ENCODE measurements at regions not wholly inside any gene's neighbourhood (a gene's known extent, or its start where the extent isn't known, plus 50 kb on each side); places are given as distances from the start of the nearest gene placed in this dataset.

DNA sequence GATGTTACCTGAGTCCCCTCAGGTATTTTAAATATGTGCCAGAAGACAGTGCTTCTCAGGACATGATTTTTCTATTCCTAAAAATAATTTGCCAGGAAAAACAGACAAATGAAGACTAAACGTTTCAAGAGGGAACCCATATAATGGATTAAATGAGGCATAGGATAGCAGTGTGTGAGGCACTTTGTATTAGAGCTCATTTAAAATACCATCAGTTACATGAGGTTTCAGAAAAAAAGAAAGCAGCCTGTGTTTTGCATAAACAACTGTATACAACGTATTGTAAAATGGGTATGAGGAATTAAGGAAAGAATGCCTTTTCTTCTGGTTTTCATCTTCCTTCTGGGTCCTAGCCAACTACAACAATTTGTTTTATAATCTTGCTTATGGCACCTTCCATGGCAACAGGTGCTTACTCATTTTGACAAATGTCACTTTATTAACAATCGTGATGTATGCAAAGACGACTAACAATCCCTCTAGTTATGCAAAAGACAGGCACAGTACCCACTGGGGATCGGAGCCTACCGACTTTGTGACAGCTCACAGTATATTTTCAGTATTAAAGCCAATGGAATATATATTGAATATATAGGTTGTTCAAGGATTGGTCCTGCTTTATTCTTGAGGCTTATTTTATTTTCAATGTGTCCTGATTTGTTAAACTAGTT lies 231.6 kb upstream of the ZNF717 start:
- TF ChIP-seq EZH2phosphoT487 (IDR thresholded peaks at IDR 0.05) (no peak), EZH2 (IDR thresholded peaks at IDR 0.05) (no peak)
- TF ChIP-seq, protein P1, sequence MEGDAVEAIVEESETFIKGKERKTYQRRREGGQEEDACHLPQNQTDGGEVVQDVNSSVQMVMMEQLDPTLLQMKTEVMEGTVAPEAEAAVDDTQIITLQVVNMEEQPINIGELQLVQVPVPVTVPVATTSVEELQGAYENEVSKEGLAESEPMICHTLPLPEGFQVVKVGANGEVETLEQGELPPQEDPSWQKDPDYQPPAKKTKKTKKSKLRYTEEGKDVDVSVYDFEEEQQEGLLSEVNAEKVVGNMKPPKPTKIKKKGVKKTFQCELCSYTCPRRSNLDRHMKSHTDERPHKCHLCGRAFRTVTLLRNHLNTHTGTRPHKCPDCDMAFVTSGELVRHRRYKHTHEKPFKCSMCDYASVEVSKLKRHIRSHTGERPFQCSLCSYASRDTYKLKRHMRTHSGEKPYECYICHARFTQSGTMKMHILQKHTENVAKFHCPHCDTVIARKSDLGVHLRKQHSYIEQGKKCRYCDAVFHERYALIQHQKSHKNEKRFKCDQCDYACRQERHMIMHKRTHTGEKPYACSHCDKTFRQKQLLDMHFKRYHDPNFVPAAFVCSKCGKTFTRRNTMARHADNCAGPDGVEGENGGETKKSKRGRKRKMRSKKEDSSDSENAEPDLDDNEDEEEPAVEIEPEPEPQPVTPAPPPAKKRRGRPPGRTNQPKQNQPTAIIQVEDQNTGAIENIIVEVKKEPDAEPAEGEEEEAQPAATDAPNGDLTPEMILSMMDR (IDR thresholded peaks at IDR 0.05), result no peak
